ENCODE measurements at regions not wholly inside any gene's neighbourhood (a gene's known extent, or its start where the extent isn't known, plus 50 kb on each side); places are given as distances from the start of the nearest gene placed in this dataset.

DNA sequence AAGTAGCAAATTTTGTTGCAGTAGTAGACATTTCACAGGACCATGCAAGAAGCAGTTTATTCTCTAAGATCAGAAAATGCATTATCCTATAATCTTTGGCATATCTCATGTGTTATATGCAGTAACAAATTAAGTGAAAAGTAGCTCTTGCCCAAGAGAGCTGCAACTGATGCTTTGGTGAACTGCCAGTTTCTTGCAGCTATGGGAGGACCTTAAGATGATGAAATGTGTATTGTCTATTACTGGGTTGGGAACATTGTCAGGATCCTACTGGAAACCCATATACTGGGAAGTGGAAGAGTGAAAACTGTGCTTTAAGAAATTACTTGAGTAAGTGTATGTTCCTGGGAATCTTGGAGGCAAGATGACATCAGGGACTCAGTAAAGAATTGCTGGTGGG lies 238.8 kb downstream of the DACT1 start:
- Histone ChIP-seq H3K23ac (ENCODE audit: insufficient read length, low read depth, low read length) (no peak overlapping the region), H4K91ac (ENCODE audit: insufficient read length, low read depth, low read length) (no peak overlapping the region), H3K56ac (ENCODE audit: insufficient read length, low read depth, low read length) (no peak overlapping the region), H2AK5ac (ENCODE audit: insufficient read length, low read length) (no peak overlapping the region), H3K27ac (ENCODE audit: insufficient read length, low read depth, low read length) (no peak overlapping the region), H3K9me3 (ENCODE audit: control insufficient read depth, low read depth, low read length) (no peaks in the 10 kb centered on the region), H3K18ac (ENCODE audit: insufficient read length, low read depth, low read length) (no peak overlapping the region), H3K79me2 (ENCODE audit: insufficient read depth, low read length) (no peaks in the 10 kb centered on the region), H2BK12ac (ENCODE audit: insufficient read length, low read depth, low read length) (no peak overlapping the region), H3K27me3 (ENCODE audit: insufficient read depth, low read length) (no peaks in the 10 kb centered on the region), H3T11ph (ENCODE audit: low read length) (no peak overlapping the region), H3K4me1 (ENCODE audit: insufficient read depth, low read length) (no peaks in the 10 kb centered on the region), H2BK15ac (ENCODE audit: low read depth, low read length) (no peak overlapping the region), H3K4ac (ENCODE audit: low read depth, low read length) (no peak overlapping the region), H2BK20ac (ENCODE audit: low read depth, low read length, poor library complexity, severe bottlenecking) (no peak overlapping the region), H2BK120ac (ENCODE audit: low read depth, low read length, poor library complexity, severe bottlenecking) (no peak overlapping the region), H4K5ac (ENCODE audit: insufficient read length, low read depth, low read length) (no peak overlapping the region), H3K4me2 (ENCODE audit: insufficient read depth, insufficient read length, low read length) (no peak overlapping the region), H4K20me1 (ENCODE audit: control insufficient read depth, insufficient read depth, insufficient read length) (no peaks in the 10 kb centered on the region), H3K23me2 (ENCODE audit: insufficient read length, low read depth, low read length, poor library complexity, severe bottlenecking) (no peaks in the 10 kb centered on the region), H3K9ac (ENCODE audit: extremely low read depth, insufficient read length, low read length) (no peak overlapping the region), H3K14ac (ENCODE audit: insufficient read depth, low read length) (no peak overlapping the region), H2AFZ (ENCODE audit: low read length) (no peak overlapping the region), H2BK5ac (ENCODE audit: insufficient read length, low read length) (no peak overlapping the region), H3K79me1 (ENCODE audit: insufficient read depth, low read depth, low read length, poor library complexity, severe bottlenecking) (no peaks in the 10 kb centered on the region), H4K8ac (replicated peaks; ENCODE audit: insufficient read length, low read depth, low read length) (no peak overlapping the region)
- H3K4me1 Mint-ChIP-seq = no peaks in the 10 kb centered on the region
- no peak overlapping the region for H3K4me3 Mint-ChIP-seq
- no peaks in the 10 kb centered on the region for H3K36me3 Mint-ChIP-seq (ENCODE audit: insufficient read depth in 1 of 3, low read depth in 3 of 3)
- H3K27ac Mint-ChIP-seq = peak overlapping the region in 1 of 3 experiments; percentile 1; a peak in 1 of 7 replicates
- no peak for DNase-seq
- no peak for TF ChIP-seq CTCF (conservative IDR thresholded peaks at IDR 0.05)
- H3K9me3 Mint-ChIP-seq = no peaks in the 10 kb centered on the region
- H3K27me3 Mint-ChIP-seq (ENCODE audit: low read depth) = no peaks in the 10 kb centered on the region
